ENCODE measurements at regions not wholly inside any gene's neighbourhood (a gene's known extent, or its start where the extent isn't known, plus 50 kb on each side); places are given as distances from the start of the nearest gene placed in this dataset.

DNA sequence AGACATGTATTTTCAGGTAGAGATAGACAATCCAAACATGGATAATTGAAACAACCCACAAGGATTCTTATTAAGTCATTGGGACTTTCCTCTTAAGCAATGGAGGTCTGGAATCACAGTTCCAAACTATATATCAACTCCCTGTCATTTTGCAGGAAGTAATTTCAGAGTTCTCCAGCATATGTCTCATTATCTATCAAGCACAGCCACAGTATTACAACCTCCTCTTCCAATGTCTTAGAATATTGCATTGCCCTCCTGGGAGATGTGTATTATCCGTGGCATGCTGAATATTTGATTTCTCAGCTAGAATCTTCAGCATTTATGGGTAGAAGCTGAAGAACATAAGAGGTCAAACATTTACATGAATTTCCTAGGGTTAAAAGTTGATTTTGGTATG, 1255.8 kb downstream of the SORCS1 start:
- Mint-ChIP-seq H3K4me1 (ENCODE audit: low read depth) (no peaks in the 10 kb centered on the region), H3K4me3 (no peak overlapping the region), H3K27ac (no peak overlapping the region), H3K27me3 (no peaks in the 10 kb centered on the region), H3K9me3 (no peaks in the 10 kb centered on the region), H3K36me3 (ENCODE audit: low read depth) (no peaks in the 10 kb centered on the region)
- POLR2A ChIA-PET = no interaction called here
- H3K4me3 ChIP-seq (ENCODE audit: low read length) = no peak overlapping the region
- intact Hi-C loops (cut with DNase I, micrococcal nuclease) = no loop called here
- ATAC-seq (ENCODE audit: poor library complexity) (no peak), DNase-seq (no peak)
- H3K27me3 ChIP-seq (ENCODE audit: control insufficient read depth in 1 of 2, insufficient read depth in 2 of 2, low read length in 2 of 2) = no peaks in the 10 kb centered on the region
- H3K27ac ChIP-seq (ENCODE audit: low read depth in 1 of 2, low read length in 2 of 2) = no peak overlapping the region
- no peaks in the 10 kb centered on the region for H3K4me1 ChIP-seq (ENCODE audit: insufficient read depth, low read length)
- H3K9me3 ChIP-seq (ENCODE audit: control insufficient read depth in 1 of 2, insufficient read depth in 1 of 2, low read length in 2 of 2) = peaks cover 0 to 8% of the 10 kb centered on the region in 2 experiments
- no peaks in the 10 kb centered on the region for H3K36me3 ChIP-seq (ENCODE audit: insufficient read depth, low read length)
- CTCF ChIA-PET = no interaction called here
- TF ChIP-seq, protein P1, sequence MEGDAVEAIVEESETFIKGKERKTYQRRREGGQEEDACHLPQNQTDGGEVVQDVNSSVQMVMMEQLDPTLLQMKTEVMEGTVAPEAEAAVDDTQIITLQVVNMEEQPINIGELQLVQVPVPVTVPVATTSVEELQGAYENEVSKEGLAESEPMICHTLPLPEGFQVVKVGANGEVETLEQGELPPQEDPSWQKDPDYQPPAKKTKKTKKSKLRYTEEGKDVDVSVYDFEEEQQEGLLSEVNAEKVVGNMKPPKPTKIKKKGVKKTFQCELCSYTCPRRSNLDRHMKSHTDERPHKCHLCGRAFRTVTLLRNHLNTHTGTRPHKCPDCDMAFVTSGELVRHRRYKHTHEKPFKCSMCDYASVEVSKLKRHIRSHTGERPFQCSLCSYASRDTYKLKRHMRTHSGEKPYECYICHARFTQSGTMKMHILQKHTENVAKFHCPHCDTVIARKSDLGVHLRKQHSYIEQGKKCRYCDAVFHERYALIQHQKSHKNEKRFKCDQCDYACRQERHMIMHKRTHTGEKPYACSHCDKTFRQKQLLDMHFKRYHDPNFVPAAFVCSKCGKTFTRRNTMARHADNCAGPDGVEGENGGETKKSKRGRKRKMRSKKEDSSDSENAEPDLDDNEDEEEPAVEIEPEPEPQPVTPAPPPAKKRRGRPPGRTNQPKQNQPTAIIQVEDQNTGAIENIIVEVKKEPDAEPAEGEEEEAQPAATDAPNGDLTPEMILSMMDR (IDR thresholded peaks at IDR 0.05) = no peak

DNA sequence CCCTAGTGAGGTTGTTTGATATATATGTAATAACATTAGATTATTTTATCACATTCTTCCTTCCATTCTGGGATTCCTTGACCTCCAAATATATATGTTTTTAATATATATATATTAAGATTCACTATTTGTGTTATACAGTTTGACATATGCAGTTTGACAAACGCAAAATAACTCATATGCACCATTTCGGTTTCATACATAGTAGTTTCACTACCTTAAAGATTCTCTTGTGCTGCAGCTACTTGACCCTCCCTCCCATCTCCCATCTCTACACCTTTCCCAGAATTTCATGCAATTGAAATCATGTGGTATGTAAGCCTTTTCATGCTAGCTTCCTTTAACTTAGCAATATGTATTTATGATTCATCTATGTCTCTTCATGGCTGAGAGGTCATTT, 1244.4 kb downstream of the SORCS3 start:
- Histone ChIP-seq H3K27me3 (ENCODE audit: control insufficient read depth in 1 of 2, insufficient read depth in 2 of 2, low read length in 2 of 2) (no peaks in the 10 kb centered on the region), H3K36me3 (ENCODE audit: insufficient read depth, low read length) (no peaks in the 10 kb centered on the region), H3K4me1 (ENCODE audit: insufficient read depth, low read length) (no peaks in the 10 kb centered on the region), H3K27ac (ENCODE audit: low read depth in 1 of 2, low read length in 2 of 2) (no peak overlapping the region), H3K4me3 (ENCODE audit: low read length) (no peak overlapping the region), H3K9me3 (ENCODE audit: control insufficient read depth in 1 of 2, insufficient read depth in 1 of 2, low read length in 2 of 2) (no peaks in the 10 kb centered on the region)
- Mint-ChIP-seq H3K27me3 (no peaks in the 10 kb centered on the region), H3K36me3 (ENCODE audit: low read depth) (no peaks in the 10 kb centered on the region), H3K4me1 (ENCODE audit: low read depth) (no peaks in the 10 kb centered on the region), H3K4me3 (no peak overlapping the region), H3K9me3 (peaks cover 4% of the 10 kb centered on the region), H3K27ac (no peak overlapping the region)
- DNase-seq = no peak
- no peak for ATAC-seq (ENCODE audit: poor library complexity)
- ChIA-PET POLR2A (no interaction called here), CTCF (no interaction called here)
- TF ChIP-seq, protein P1 (IDR thresholded peaks at IDR 0.05) = no peak
- intact Hi-C loops (cut with DNase I, micrococcal nuclease) = no loop called here

DNA sequence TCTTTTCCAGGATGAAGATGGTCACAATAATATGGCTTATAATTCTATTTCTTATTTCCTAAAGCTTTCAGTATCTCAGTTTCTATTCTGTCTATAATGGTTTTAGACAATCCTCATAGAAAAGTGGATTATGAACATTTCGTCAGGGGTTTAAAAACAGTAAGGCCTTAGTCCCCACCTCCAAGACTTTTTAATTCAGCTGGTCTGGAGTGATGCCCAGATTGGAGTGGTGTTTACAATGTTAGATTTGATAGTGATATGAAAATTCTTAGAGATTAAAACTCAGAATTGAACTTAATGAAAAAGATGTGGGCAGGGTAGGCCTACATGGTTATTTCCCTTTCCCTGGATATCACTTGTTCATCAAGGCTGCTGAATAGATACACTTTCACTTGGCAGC, 1238.3 kb downstream of the SORCS3 start:
- Mint-ChIP-seq H3K4me1 (ENCODE audit: low read depth) (no peaks in the 10 kb centered on the region), H3K27ac (no peak overlapping the region), H3K27me3 (no peaks in the 10 kb centered on the region), H3K36me3 (ENCODE audit: low read depth) (no peaks in the 10 kb centered on the region), H3K9me3 (no peaks in the 10 kb centered on the region), H3K4me3 (no peak overlapping the region)
- no peak for DNase-seq
- Histone ChIP-seq H3K27me3 (ENCODE audit: control insufficient read depth in 1 of 2, insufficient read depth in 2 of 2, low read length in 2 of 2) (no peaks in the 10 kb centered on the region), H3K4me3 (ENCODE audit: low read length) (no peak overlapping the region), H3K4me1 (ENCODE audit: insufficient read depth, low read length) (no peaks in the 10 kb centered on the region), H3K36me3 (ENCODE audit: insufficient read depth, low read length) (no peaks in the 10 kb centered on the region), H3K9me3 (ENCODE audit: control insufficient read depth in 1 of 2, insufficient read depth in 1 of 2, low read length in 2 of 2) (peaks cover 0 to 3% of the 10 kb centered on the region in 2 experiments), H3K27ac (ENCODE audit: low read depth in 1 of 2, low read length in 2 of 2) (no peak overlapping the region)
- ChIA-PET CTCF (no interaction called here), POLR2A (no interaction called here)
- intact Hi-C loops (cut with DNase I, micrococcal nuclease) = no loop called here
- ATAC-seq (ENCODE audit: poor library complexity) = no peak
- TF ChIP-seq, protein P1 (IDR thresholded peaks at IDR 0.05) = no peak
